GM18907 (cell line): ENCODE measurements at regions not wholly inside any gene's neighbourhood (a gene's known extent, or its start where the extent isn't known, plus 50 kb on each side); places are given as distances from the start of the nearest gene placed in this dataset.

Experiments
- ATAC-seq: cut with Tn5 transposase; IDR thresholded peaks from one replicate; pipeline ENCODE4 v1.9.1; 2021; ENCODE audit warnings: mild to moderate bottlenecking, moderate library complexity; ENCODE audit not compliant: unreplicated experiment

DNA sequence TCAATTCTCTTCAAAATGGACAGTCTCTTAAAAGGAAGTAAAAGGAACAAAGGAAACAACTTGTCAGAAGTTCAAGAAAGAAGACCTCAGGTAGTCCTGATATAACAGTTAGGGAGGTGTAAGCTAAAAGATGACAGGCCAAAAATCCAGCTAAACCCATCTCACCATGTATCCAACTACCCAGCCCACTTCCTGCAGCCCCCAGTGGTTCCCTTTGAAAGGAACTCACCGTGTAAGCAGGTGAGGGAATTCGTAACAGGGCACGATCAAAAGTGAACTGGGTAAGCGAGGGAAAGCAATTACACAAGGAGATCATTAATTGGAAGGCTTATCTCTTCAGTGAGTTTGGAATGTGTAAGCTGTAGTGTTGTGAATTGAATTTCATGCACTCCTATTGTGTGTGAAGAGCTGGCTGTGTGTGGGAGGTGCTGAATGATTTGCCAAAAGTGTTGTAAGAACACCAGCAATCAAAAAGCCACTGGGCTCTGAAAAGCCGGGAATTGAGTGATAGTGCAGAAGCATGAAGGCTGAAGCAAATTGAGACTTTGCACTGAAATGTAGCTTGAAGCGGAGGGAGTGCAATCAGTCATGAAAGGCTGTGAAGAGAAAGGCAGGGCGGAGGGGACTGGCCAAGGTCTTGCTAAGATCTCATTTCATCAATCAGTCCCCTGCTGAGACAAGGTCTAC is 914.2 kb upstream of the LCORL start:
- ATAC-seq, result no peak

DNA sequence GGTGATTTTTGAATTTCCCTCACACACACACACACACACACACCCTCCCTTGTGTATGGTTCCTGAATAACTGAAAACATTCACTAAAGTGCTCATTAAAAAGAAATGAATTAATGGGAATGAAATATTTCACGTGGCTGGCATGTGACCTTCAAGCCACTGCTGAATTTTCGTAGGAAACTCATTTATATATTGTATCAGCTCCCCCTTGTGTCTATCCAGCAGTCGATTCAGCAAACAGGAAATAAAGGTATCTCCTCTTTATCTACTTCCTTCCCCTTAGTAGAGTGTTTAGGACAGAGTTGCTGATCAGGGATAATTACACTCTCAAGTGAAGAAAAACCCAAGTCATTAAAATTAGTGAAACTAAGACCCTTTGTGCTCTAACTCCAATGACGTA is 912.6 kb upstream of the LCORL start:
- ATAC-seq, result no peak

DNA sequence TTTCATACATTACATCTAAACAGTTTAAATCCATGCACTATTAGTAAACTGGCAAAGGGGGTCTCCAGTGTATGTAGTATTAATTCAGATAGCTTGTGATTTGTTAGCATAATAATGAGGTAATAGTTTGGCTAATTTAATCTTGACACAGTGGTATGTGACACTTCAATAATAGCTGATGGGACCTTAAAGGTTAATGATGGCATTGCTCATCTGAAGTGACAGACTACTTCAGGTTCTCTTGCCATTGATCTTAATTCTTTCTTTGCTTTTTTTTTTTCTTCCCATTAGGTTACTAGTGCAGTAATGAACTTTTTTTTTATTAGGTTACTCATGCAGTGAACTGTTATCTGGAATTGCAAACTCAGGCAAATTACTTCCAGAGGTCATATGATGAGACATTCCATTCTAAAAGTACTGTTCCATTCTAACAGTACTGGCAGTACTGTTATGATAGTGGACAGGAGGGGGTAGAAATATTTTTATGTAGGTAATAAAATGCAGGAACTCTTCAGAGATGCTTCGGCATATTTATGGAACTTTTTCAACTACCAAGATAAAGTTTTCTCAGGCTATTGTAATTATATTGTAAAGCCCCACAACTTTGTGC is 911.3 kb upstream of the LCORL start:
- ATAC-seq, result no peak

DNA sequence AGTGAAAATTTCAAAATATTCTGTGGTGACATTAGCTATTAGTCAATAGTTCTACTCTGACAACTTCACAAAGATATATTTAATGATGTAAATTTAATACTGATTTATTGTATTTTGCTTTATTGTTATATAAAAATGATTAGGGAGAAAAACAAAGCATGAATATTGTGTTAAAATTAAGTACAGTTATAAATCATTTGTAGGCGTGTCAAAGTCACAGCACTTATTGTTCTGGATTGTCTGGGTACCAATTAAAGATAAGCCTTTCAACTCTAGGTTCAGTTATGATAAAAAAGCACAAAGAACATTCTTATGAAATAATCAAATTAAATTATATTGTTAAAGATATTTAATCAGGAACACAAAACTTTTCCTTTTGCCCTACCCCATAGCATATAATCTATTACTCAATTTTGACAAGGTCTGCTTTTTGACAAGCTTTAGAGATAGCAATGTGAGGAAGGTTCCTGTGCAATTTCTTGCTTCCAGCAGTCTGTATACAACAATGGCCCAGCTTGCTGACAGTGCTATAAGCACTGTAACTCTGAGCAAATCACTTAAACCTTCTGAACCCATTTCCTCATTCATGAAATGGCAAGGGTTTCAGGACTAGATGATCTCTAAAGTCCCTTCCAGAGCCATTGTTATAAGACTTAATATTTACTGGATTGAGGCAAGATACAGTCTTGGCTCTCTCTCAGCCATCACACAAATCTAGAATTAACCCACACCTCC is 910.3 kb upstream of the LCORL start:
- no peak for ATAC-seq

DNA sequence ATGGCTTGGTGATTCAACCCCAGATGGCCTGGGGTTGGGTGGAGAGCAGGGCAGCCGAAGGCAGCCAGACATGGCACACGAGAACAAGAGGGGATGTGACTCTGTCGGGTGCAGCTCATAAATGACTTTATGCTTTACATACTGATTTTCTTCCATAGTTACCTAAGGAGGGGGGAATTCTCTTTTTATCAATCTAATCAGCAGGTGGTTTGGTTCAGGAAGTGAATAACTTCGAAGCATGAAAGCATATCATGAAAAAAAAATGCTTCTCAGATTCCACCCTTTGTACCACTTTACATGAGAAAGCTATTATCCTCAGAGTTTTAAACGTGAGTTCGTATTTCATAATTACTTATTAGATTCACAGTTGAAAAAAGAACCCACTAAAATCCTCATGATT is 908.9 kb upstream of the LCORL start:
- no peak for ATAC-seq

GRCh38 chr4:18923496-18924161 is 902.1 kb upstream of the LCORL start:
- ATAC-seq, result no peak

DNA sequence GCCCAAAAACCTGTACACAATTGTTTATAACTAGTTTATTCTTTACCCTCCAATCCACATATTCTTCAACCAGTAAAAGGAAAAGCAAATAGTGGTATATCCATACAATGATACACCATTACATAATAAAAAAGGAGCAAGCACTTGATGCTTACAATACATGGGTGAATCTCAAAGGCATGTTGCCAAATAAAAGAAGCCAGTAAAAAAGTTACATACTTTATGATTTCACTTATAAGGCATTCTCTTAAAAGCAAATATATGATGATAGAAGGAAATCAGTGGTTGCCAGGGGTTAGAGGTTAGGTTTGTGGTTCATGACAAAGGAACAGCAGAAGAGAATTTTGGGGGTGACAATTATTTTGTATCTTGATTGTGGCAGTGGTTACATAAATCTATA is 896.1 kb upstream of the LCORL start:
- ATAC-seq, result no peak

DNA sequence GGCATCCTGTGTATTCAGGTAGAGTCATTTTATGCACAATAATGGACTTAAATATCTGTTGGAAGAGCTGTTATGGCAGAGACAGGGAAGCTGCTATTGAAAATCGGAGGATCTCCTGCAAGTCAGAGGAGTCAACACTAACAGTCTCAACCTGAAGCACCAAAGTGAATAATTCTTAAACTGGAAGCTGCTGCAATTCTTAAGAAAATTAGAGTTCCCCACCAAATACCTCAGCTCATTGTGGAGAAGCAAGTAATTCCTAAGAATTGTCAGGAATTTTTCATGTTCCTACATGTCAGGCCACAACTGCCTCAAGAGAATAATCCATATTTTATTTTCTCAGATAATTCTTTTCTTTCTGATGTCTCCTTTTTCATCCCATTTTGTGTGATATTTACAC is 892.6 kb upstream of the LCORL start:
- no peak for ATAC-seq

- ATAC-seq, result no peak
Observed at GRCh38 chr4:18894928-18895327, 873.4 kb upstream of the LCORL start.

DNA sequence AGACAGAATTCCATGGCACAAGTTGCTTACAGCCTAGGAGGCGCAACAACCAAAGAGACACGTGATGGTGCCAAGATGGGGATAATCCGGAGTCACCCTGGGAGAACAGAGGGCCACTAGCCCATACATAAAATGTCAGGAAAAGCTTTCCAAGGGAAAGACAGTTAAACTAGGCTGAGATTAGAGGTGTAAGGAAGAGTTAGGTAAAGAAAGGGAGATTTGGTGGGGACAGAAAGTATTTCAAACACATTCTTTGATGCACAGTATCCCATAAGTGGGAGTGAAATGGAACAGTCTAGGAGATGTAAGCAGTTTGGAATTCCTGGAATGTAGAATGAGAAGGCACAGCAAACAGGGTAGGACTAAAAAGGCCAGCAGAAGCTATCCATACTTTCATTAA is 860.9 kb upstream of the LCORL start:
- no peak for ATAC-seq

DNA sequence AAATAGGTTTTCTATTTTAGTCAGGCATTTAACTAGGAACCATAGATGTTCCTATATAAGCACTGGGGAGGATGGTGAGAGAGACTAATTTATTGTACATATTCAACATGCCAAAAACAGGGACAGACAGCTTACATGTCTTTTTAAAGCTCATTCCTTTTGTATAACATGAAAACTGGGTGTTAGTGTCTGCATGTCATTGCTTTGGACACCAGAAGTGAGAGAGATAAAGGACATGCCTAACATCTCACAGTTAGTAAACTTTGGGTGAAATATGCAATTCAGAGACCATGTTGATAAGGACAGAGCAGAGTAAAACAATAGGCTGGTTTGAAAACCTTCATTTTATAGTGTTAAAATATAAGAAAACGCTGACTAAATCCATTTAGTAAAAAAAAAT is 860.0 kb upstream of the LCORL start:
- no peak for ATAC-seq

- no peak for ATAC-seq
Observed at GRCh38 chr4:18880871-18881270, 859.3 kb upstream of the LCORL start.

- ATAC-seq, result no peak
Observed at GRCh38 chr4:18878561-18878960, 857.0 kb upstream of the LCORL start.

- no peak for ATAC-seq
Observed at GRCh38 chr4:18869166-18869565, 847.6 kb upstream of the LCORL start.

DNA sequence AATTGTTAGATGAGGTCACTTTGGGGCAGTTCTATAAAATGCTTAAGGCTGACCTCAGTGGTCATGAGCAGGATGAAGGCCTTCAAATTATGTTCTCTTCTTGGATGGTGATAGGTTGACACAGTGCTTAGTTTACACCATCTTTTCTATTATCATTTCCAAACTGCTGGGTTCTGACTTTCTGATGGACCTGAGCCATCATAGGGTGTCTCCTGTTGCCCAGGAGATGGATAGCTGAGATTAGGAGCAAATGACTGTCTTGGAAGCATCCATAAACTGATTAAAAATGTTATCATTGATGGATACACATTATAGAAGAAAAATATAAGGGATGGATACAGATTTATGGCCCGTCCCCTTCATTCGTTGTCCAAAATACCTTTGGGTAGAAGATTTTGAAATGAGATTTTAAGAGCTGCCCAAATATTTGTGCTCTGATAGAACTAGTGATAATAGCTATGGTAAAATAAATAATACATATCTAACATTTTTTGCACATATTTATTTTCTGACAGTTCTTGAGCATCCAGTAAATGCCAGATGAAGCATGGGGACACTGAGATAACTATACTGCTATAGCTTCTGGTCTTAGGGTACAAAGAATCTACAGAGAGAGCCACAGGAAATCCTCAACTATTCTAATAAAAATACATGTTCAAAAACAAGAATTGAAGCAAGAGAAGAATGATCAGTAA is 839.4 kb upstream of the LCORL start:
- no peak for ATAC-seq

DNA sequence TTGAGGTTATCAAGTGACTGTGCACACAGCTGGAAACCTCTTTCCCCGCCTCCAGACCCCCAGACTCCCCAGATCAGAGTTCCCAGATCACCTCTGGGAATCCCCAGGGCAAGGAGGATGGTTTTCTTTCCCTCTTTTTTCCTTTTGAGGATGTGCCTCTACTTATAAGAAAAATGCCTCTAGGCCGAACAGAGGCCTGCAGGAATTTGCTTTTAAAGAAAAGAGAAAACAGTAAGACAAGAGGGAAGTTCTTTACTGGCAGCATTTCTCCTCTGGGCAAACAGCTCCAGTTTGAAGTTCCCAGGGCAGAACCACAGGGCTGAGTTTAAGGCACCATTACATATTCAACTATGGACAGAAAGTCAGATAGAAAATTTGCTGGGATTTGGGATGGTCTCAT is 837.9 kb upstream of the LCORL start:
- no peak for ATAC-seq

- no peak for ATAC-seq
Observed at GRCh38 chr4:18858229-18858922, 836.8 kb upstream of the LCORL start.

DNA sequence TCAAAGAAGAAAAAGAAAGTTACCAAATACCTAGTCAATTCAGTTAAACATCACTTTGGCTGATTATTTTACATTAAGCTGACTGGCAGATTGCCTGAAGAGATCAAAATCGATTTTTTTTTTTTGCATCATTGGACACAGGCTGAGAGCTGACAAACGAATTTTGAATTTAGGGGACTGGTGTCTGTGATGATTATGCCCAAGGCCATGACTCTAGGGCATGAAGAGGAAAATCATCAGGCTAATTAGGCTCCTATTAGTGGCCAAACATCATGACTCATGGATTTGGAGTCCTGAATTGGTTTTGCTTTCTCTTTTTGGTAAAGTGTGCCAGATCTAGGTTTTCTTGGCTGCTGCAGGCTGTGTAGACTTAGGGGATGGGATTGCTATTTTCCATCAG is 829.3 kb upstream of the LCORL start:
- no peak for ATAC-seq

- ATAC-seq, result no peak
Observed at GRCh38 chr4:18847249-18847890, 825.8 kb upstream of the LCORL start.

GRCh38 chr4:18846313-18846712 is 824.8 kb upstream of the LCORL start:
- ATAC-seq, result no peak
